HG02588 (cell line): ENCODE measurements at regions not wholly inside any gene's neighbourhood (a gene's known extent, or its start where the extent isn't known, plus 50 kb on each side); places are given as distances from the start of the nearest gene placed in this dataset.
A peak's percentile ranks its signal among the peaks of the same experiment; 100 is the strongest.

Source experiments
- ATAC-seq: cut with Tn5 transposase; IDR thresholded peaks from one replicate; pipeline ENCODE4 v1.9.1; 2021; ENCODE audit warnings: mild to moderate bottlenecking, moderate library complexity; ENCODE audit not compliant: unreplicated experiment

DNA sequence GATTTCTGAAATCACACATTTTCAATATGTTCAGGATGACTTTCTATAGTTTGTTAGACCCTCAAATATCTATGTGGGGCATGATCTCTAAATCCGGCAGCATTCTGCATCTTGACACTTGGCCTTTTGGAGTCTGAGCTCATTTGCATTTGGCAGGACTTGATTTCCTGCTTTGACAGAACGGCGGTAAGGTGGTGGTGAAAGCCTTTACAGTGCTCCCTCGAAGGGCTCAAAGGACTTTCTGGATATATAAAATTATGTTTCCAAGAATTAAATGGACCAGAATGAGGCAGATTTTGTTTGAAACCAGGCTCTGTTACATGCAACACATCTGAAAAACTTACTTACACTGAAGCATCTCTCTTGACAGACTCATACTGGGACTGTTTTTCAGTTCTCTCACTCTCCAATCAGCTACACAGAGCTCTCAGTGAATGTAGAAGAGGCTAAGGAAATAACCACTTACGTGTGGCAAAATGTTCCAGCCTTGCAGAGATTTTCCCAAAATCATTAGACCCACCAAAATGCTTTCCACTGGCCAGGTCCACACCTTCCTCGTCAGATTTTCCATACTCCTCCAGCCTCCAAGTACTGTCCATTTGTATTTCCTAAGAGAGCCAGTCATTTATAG, 207.2 kb downstream of the SPRY2 start:
- ATAC-seq = peak; percentile 69

- peak; percentile 30 for ATAC-seq
Observed at GRCh38 chr13:80132741-80133601, 208.0 kb downstream of the SPRY2 start.

DNA sequence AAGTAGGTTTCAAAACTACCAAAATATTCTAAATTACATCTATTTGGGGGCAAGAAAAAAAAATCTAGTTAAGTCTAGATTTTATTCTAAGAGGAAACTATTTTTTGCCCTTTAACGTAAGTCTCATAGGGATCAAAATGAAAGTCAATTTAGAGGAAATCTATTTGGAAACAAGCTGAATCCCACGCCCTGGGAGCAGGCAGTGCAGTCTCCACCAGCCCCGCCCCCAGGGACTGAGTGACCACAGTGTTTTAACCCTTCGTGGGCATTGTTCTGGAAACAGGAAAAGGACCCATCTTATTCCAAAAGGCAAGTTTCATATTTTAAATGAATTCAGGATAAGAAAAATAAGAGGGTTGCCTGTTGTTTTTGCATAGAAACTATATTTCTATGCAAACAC, 209.7 kb downstream of the SPRY2 start:
- no peak for ATAC-seq

- ATAC-seq = no peak
Observed at GRCh38 chr13:80126389-80127068, 214.4 kb downstream of the SPRY2 start.

GRCh38 chr13:80123945-80124344, 217.0 kb downstream of the SPRY2 start:
- no peak for ATAC-seq

DNA sequence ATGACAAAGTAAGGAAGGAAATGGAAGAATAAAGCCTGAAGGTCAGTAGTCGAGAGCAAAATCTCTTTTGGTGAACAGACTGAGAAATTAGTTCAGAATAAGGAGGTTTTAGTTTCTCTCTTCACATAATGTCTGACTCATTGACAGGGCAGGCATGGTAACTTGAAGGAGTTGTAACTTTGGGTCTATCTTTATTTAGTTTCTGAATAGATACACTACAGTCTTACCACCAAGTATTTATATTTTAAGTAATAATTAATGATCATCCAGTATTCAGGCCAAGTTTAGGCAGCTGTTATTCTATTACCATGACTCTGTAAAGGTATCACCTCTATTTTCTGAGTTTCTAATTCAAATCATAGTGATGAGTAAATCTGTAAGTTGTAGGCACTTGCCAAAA, 219.9 kb downstream of the SPRY2 start:
- ATAC-seq = peak; percentile 56

DNA sequence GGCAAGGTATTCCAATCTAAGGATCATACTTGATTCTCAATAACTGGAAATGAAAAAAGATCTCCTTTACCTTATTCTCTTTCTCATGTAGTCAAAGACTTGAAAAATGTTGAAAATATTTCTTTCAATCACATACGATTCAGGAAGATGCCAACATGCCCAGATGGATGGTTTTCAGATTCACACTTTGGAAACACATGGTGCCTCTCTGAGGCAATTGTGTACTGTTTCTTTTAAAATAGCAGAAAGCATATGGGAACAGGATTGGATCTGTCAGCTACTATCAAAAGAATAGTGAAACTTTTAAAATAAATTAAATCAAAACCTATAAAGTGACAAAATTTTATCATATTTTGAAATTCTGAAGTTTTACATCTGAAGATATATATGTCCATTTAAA, 222.4 kb downstream of the SPRY2 start:
- no peak for ATAC-seq

GRCh38 chr13:80118099-80118498, 222.8 kb downstream of the SPRY2 start:
- ATAC-seq = no peak

DNA sequence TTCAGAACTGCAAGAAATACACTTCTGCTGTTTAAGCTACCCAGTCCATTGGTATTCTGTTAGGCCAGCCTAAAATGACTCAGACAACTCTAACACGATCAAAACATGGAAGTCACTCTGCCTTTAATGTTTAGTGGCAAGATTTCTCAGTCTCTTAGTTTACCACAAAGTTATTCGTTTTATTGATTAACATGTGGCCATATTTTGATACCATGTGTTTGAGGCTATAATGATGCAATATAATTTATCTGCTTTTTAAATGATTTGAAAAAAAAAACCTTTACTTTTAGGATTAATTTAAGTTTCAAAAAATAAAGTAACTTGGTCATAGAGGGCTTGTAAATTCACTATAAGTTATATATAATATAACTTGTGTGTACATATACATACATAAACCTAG, 223.4 kb downstream of the SPRY2 start:
- ATAC-seq = no peak

DNA sequence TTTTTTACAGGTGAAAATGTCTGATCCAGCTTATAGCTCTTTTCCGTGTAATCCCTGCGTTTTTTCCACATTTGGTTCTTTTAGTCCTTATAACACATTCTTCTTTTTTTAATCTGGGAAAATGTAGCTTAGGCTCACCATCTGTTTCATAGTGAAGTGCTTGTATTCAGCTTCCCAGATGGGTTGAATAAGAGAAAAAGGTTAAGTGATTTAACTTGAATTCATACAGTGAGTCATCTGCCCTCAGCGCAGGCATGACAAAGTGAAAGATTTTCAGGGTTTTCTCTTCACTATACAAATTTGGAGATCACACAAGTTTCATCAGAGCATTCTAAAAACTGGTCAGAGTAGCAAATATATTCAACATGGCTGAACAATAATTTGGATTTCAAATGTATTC, 224.8 kb downstream of the SPRY2 start:
- ATAC-seq = no peak

DNA sequence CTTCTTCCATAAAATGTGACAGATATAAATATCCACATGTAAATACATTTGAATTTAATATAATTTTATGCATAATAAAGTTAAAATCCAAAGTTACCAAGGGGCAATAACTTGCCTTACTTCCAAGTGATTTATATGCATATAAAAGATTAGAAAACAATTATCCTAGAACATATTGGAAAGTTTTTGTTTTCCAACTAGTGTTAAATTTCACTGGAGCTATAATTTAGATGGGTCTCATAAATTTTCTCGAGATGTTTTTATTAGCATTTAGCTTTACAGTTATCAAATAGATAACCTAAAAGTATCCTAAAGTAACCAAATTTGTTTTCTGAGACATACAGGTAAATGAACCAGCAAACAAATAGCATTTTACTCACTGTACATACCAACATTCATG, 225.3 kb downstream of the SPRY2 start:
- no peak for ATAC-seq

- ATAC-seq = no peak
Observed at GRCh38 chr13:80113714-80114454, 227.0 kb downstream of the SPRY2 start.

DNA sequence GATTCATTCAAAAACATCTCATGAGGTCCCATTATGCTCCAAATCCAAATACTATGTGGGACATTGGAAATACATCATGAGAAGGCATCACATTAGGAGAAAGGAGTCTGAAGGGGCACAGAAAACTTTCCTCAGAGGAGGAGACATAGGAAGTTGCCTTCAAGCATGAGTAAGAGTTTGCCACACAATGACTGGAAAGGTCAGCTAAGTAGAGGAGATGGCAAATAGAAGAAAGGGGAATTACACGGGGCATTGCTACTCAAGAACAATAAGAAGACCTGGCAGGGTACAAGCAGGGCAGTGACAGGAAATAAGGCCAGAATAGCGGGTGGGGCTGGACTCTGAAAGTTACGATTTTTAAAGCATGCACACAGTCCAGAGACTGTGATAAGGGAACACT, 231.6 kb downstream of the SPRY2 start:
- ATAC-seq = no peak

DNA sequence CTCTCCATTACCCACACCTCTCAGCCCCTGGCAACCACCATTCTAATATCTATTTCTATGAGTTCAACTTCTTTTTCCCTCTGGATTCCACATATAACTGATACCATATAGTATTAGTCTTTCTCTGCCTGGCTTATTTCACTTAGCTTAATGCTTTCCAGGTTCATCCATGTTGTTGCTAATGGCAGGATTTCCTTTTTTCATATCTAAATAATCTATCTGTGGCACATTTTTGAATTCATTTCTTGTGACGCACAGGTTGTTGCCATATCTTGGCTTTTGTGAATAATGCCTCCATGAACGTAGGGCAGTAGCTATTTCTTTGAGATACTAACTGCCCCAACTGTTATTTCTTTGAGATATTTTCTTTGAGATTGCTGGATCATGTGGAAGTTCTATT, 235.6 kb downstream of the SPRY2 start:
- ATAC-seq = no peak

DNA sequence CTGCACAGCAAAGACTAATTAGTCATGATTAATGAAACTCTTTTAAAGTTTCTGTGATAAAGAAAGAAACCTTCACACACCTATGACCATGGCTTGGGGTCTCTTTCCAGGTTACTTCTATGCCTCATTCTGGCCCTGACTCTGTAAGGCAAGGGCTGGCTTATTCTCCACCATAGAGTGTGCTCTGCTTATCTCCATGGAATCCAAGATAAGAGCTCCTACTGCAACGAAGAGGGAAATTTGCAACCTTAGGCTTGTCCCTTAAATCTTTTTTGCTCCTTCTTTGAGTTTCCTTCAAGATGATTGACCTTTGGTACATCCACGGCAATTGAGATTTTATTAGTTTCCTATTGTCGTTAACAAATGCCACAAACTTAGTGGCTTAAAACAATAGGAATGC, 239.9 kb downstream of the SPRY2 start:
- ATAC-seq = no peak

DNA sequence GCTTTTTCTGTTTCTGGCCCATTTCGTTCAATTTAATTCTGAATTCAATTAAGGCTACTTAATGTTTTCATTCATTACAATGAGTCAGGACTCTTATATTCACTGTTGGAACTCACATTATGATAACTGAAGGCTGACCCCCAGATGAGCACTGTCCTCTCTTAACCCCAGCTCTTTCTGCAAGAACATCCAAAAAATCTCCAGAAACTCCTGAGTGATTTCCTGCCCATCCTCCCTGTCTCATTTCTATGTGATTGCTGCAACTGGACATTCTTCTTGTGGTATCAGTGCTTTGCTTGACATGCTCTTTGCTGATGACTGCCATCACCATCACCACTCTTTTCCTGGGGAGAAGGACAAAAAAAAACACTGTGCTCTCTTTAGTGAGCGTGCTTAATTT, 240.3 kb downstream of the SPRY2 start:
- no peak for ATAC-seq

- no peak for ATAC-seq
Observed at GRCh38 chr13:80097561-80097960, 243.4 kb downstream of the SPRY2 start.

DNA sequence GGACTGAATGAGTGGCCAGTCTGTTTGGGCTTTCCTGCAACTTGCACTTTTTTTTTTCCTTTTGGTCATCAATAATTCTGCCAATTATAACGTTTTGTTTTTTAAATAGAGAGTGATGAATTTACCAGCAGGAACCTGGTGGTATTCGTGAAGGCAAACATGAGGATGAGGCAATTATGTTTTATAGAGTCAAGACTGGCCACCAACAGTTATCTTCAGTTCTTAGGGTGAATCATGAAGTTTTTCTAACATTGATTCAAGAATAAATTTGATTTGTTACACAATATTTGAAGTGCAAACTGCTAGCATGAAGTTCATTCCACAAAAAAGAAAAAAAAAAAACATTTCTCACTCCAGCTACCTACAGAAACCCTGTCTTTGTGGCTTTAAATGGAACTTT, 244.5 kb downstream of the SPRY2 start:
- ATAC-seq = no peak

- no peak for ATAC-seq
Observed at GRCh38 chr13:80094526-80094925, 246.4 kb downstream of the SPRY2 start.

DNA sequence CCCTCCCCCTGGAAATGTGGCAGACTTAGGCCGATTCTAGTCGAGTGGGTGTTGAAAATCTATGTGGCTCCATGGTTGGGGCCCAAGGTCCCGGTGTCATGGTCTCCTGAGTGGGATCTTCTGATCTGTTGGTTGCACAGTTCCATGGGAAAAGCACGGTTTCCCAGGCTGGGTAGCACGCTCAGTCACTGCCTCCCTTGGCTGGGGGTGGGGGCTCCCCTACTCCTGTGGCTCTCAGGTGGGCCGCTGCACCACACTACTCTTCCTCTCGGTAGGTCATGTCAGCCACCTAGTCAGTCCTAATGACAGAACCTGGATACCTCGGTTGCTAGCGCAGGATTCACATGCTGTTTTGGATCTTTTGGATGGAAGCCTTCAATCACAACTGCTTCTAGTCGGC, 247.0 kb downstream of the SPRY2 start:
- ATAC-seq = no peak

- no peak for ATAC-seq
Observed at GRCh38 chr13:80086304-80086721, 254.6 kb downstream of the SPRY2 start.
